ENCODE measurements at regions not wholly inside any gene's neighbourhood (a gene's known extent, or its start where the extent isn't known, plus 50 kb on each side); places are given as distances from the start of the nearest gene placed in this dataset.
"Not testable (repeated sequence)": the region's sequence is repeated elsewhere in the genome, so short reads cannot be mapped to it uniquely, and the experiment has no call there.

GRCh38 chr15:69601711-69602504, 149.3 kb downstream of the RPLP1 start:
- no peak for DNase-seq (ENCODE audit: low read depth)

- no peak for DNase-seq (ENCODE audit: low read depth)
Measured at GRCh38 chr15:69602921-69603320, 150.3 kb downstream of the RPLP1 start.

- no peak for DNase-seq (ENCODE audit: low read depth)
Measured at GRCh38 chr15:69603369-69604071, 150.9 kb downstream of the RPLP1 start.

GRCh38 chr15:69604072-69604411, 151.4 kb downstream of the RPLP1 start:
- no peak for DNase-seq (ENCODE audit: low read depth)

GRCh38 chr15:69606144-69606543, 153.5 kb downstream of the RPLP1 start:
- no peak for DNase-seq (ENCODE audit: low read depth)

GRCh38 chr15:69606921-69607500, 154.4 kb downstream of the RPLP1 start:
- no peak for DNase-seq (ENCODE audit: low read depth)

- DNase-seq (ENCODE audit: low read depth): no peak
Measured at GRCh38 chr15:69608661-69609060, 156.0 kb downstream of the RPLP1 start.

- DNase-seq (ENCODE audit: low read depth): no peak
Measured at GRCh38 chr15:69609176-69609575, 156.6 kb downstream of the RPLP1 start.

- no peak for DNase-seq (ENCODE audit: low read depth)
Measured at GRCh38 chr15:69609776-69610175, 157.2 kb downstream of the RPLP1 start.

- DNase-seq (ENCODE audit: low read depth): no peak
Measured at GRCh38 chr15:69610277-69610676, 157.7 kb downstream of the RPLP1 start.

GRCh38 chr15:69610858-69611257, 158.2 kb downstream of the RPLP1 start:
- no peak for DNase-seq (ENCODE audit: low read depth)

- no peak for DNase-seq (ENCODE audit: low read depth)
Measured at GRCh38 chr15:69612112-69612511, 159.5 kb downstream of the RPLP1 start.

- no peak for DNase-seq (ENCODE audit: low read depth)
Measured at GRCh38 chr15:69613182-69613581, 160.6 kb downstream of the RPLP1 start.

GRCh38 chr15:69613988-69614387, 161.4 kb downstream of the RPLP1 start:
- no peak for DNase-seq (ENCODE audit: low read depth)

- no peak for DNase-seq (ENCODE audit: low read depth)
Measured at GRCh38 chr15:69615736-69616135, 163.1 kb downstream of the RPLP1 start.

GRCh38 chr15:69616558-69616957, 163.9 kb downstream of the RPLP1 start:
- no peak for DNase-seq (ENCODE audit: low read depth)

GRCh38 chr15:69617144-69617543, 164.5 kb downstream of the RPLP1 start:
- not testable (repeated sequence) for DNase-seq (ENCODE audit: low read depth)

- no peak for DNase-seq (ENCODE audit: low read depth)
Measured at GRCh38 chr15:69623392-69624154, 171.0 kb downstream of the RPLP1 start.

- DNase-seq (ENCODE audit: low read depth): no peak
Measured at GRCh38 chr15:69624155-69624520, 171.5 kb downstream of the RPLP1 start.

- DNase-seq (ENCODE audit: low read depth): no peak
Measured at GRCh38 chr15:69624816-69625215, 172.2 kb downstream of the RPLP1 start.

- DNase-seq (ENCODE audit: low read depth): no peak
Measured at GRCh38 chr15:69625328-69625727, 172.7 kb downstream of the RPLP1 start.

Data from CMK (cell line).